ENCODE measurements at regions not wholly inside any gene's neighbourhood (a gene's known extent, or its start where the extent isn't known, plus 50 kb on each side); places are given as distances from the start of the nearest gene placed in this dataset.

- no peak overlapping the region for H3K27ac Mint-ChIP-seq (ENCODE audit: unreplicated experiment)
These were observed 269.7 kb upstream of the NFE2L3 start for GRCh38 chr7:25882151-25882773.

GRCh38 chr7:25884265-25884828 lies 267.7 kb upstream of the NFE2L3 start:
- Mint-ChIP-seq H3K9me3 (ENCODE audit: low read depth) (no peaks in the 10 kb centered on the region), H3K4me3 (ENCODE audit: unreplicated experiment) (no peak overlapping the region), H3K27me3 (ENCODE audit: low read depth) (peaks cover 73% of the 10 kb centered on the region), H3K4me1 (ENCODE audit: low read depth) (no peaks in the 10 kb centered on the region), H3K27ac (ENCODE audit: unreplicated experiment) (no peak overlapping the region), H3K36me3 (ENCODE audit: low read depth) (peaks cover 2% of the 10 kb centered on the region)
- no peak for DNase-seq (ENCODE audit: low spot score)
- no peak for TF ChIP-seq CTCF (IDR thresholded peaks at IDR 0.05)

More at GRCh38 chr7:25882151-25882773, 269.7 kb upstream of the NFE2L3 start:
- no peaks in the 10 kb centered on the region for H3K9me3 Mint-ChIP-seq (ENCODE audit: low read depth)
- H3K27me3 Mint-ChIP-seq (ENCODE audit: low read depth), result peaks cover 76% of the 10 kb centered on the region
- H3K36me3 Mint-ChIP-seq (ENCODE audit: low read depth), result peaks cover 2% of the 10 kb centered on the region
- H3K4me3 Mint-ChIP-seq (ENCODE audit: unreplicated experiment), result no peak overlapping the region
- TF ChIP-seq CTCF (IDR thresholded peaks at IDR 0.05), result no peak
- no peaks in the 10 kb centered on the region for H3K4me1 Mint-ChIP-seq (ENCODE audit: low read depth)
- DNase-seq (ENCODE audit: low spot score), result no peak

GRCh38 chr7:25885057-25885576 lies 266.9 kb upstream of the NFE2L3 start:
- no peak for DNase-seq (ENCODE audit: low spot score)
- no peaks in the 10 kb centered on the region for H3K4me1 Mint-ChIP-seq (ENCODE audit: low read depth)
- H3K27ac Mint-ChIP-seq (ENCODE audit: unreplicated experiment), result no peak overlapping the region
- no peaks in the 10 kb centered on the region for H3K9me3 Mint-ChIP-seq (ENCODE audit: low read depth)
- no peak for TF ChIP-seq CTCF (IDR thresholded peaks at IDR 0.05)
- H3K4me3 Mint-ChIP-seq (ENCODE audit: unreplicated experiment), result no peak overlapping the region
- peaks cover 2% of the 10 kb centered on the region for H3K36me3 Mint-ChIP-seq (ENCODE audit: low read depth)
- peaks cover 75% of the 10 kb centered on the region for H3K27me3 Mint-ChIP-seq (ENCODE audit: low read depth)

GRCh38 chr7:25886387-25887240 lies 265.4 kb upstream of the NFE2L3 start:
- no peaks in the 10 kb centered on the region for H3K9me3 Mint-ChIP-seq (ENCODE audit: low read depth)
- H3K4me3 Mint-ChIP-seq (ENCODE audit: unreplicated experiment), result no peak overlapping the region
- no peaks in the 10 kb centered on the region for H3K4me1 Mint-ChIP-seq (ENCODE audit: low read depth)
- H3K36me3 Mint-ChIP-seq (ENCODE audit: low read depth), result peaks cover 2% of the 10 kb centered on the region
- peaks cover 69% of the 10 kb centered on the region for H3K27me3 Mint-ChIP-seq (ENCODE audit: low read depth)
- DNase-seq (ENCODE audit: low spot score), result no peak
- no peak for TF ChIP-seq CTCF (IDR thresholded peaks at IDR 0.05)
- no peak overlapping the region for H3K27ac Mint-ChIP-seq (ENCODE audit: unreplicated experiment)

- Mint-ChIP-seq H3K4me3 (ENCODE audit: unreplicated experiment) (no peak overlapping the region), H3K27me3 (ENCODE audit: low read depth) (peaks cover 71% of the 10 kb centered on the region), H3K27ac (ENCODE audit: unreplicated experiment) (no peak overlapping the region), H3K9me3 (ENCODE audit: low read depth) (no peaks in the 10 kb centered on the region), H3K36me3 (ENCODE audit: low read depth) (peaks cover 2% of the 10 kb centered on the region), H3K4me1 (ENCODE audit: low read depth) (no peaks in the 10 kb centered on the region)
- no peak for DNase-seq (ENCODE audit: low spot score)
- TF ChIP-seq CTCF (IDR thresholded peaks at IDR 0.05), result no peak
These were observed 264.7 kb upstream of the NFE2L3 start for GRCh38 chr7:25887266-25887665.

All from chondrocyte (in vitro differentiated cells).